Activated CD4-positive, alpha-beta T cell treated with anti-CD3 and anti-CD28 coated beads, Interleukin-2, amount 10 ng/mL, durations not matched to agents 24 days and 14 days (primary cell): ENCODE measurements at regions not wholly inside any gene's neighbourhood (a gene's known extent, or its start where the extent isn't known, plus 50 kb on each side); places are given as distances from the start of the nearest gene placed in this dataset.

ENCODE experiments used
- DNase-seq: peaks from one replicate; pipeline ENCODE4 v3.0.0; 2022
- H3K27ac Mint-ChIP-seq: one replicate; pipeline ENCODE4 v1.8.0; 2022; ENCODE audit warnings: mild to moderate bottlenecking, mixed read lengths
- H3K27me3 Mint-ChIP-seq: one replicate; pipeline ENCODE4 v1.8.0; 2022; ENCODE audit warnings: mixed read lengths
- H3K36me3 Mint-ChIP-seq: one replicate; pipeline ENCODE4 v1.8.0; 2022; ENCODE audit warnings: low read depth, mild to moderate bottlenecking, mixed read lengths
- H3K4me1 Mint-ChIP-seq: one replicate; pipeline ENCODE4 v1.8.0; 2021; ENCODE audit warnings: mixed read lengths
- H3K4me3 Mint-ChIP-seq: one replicate; pipeline ENCODE4 v1.8.0; 2022; ENCODE audit warnings: mild to moderate bottlenecking, moderate library complexity, mixed read lengths
- H3K9me3 Mint-ChIP-seq: one replicate; pipeline ENCODE4 v1.8.0; 2021; ENCODE audit warnings: mixed read lengths
- intact Hi-C: fragments of 100-400 bp; cut with micrococcal nuclease; formaldehyde crosslinking; loops from one replicate; pipeline ENCODE4 v1.15.1; 2023

DNA sequence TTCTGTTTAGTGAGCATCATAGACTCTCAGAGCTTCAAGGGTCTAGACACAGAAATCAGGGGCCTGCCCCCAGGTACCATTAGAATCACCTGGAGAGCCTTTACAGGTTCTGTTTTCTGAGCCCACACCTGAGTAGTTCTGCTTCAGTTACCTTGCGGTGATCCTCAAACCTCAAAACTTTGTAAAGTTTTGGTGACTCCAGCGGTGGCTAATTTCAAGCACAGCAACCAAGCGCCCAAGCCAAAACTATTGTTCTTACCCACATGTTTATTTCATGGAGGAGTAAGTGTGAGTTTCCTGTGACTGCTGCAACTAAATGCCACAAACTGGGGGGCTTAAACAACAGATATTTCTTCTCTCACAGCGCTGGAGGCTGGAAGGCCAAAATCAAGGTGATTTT, 108.9 kb downstream of the FOXD1 start:
- Mint-ChIP-seq H3K4me1 (no peaks in the 10 kb centered on the region), H3K27ac (no peak overlapping the region), H3K36me3 (no peaks in the 10 kb centered on the region), H3K9me3 (no peaks in the 10 kb centered on the region), H3K27me3 (peaks cover 10% of the 10 kb centered on the region), H3K4me3 (no peak overlapping the region)
- intact Hi-C loops = no loop called here
- no peak for DNase-seq

DNA sequence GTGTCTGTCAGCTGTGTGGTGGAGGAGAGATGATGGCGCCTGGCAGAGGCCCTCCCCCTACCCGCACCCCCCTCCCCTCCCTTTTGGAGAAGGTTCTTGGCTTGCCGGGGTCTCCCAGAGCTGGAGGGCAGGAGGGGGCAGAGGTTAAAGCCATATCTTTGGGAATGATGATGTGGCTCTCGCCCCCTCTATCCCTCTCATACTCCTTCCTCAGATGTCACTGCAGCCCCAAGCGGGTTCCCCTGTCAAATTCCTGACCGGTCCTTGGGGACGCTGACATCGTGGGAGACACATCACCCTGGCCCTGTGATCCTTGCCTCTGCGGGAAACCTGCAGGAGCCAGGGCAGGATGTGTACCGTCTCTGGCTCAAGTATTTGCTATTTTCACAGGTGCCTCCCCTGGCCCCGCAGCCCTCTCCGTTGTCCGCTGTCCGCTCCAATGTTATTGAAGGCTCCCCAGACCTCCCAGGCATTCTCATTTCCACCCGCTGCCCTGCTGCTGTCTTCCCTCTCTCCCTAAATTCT, 109.5 kb downstream of the FOXD1 start:
- H3K27ac Mint-ChIP-seq = no peak overlapping the region
- DNase-seq = no peak
- no peaks in the 10 kb centered on the region for H3K36me3 Mint-ChIP-seq
- H3K27me3 Mint-ChIP-seq = peaks cover 10% of the 10 kb centered on the region
- H3K4me3 Mint-ChIP-seq = no peak overlapping the region
- intact Hi-C loops = no loop called here
- H3K4me1 Mint-ChIP-seq = no peaks in the 10 kb centered on the region
- H3K9me3 Mint-ChIP-seq = no peaks in the 10 kb centered on the region

- no peak overlapping the region for H3K4me3 Mint-ChIP-seq
- H3K27ac Mint-ChIP-seq = no peak overlapping the region
- no peaks in the 10 kb centered on the region for H3K4me1 Mint-ChIP-seq
- H3K9me3 Mint-ChIP-seq = no peaks in the 10 kb centered on the region
- DNase-seq = no peak
- peaks cover 13% of the 10 kb centered on the region for H3K27me3 Mint-ChIP-seq
- intact Hi-C loops = no loop called here
- H3K36me3 Mint-ChIP-seq = no peaks in the 10 kb centered on the region
These were observed 110.1 kb downstream of the FOXD1 start for GRCh38 chr5:73338256-73339050.

GRCh38 chr5:73337586-73338255, 110.9 kb downstream of the FOXD1 start:
- intact Hi-C loops = no loop called here
- Mint-ChIP-seq H3K27me3 (peaks cover 14% of the 10 kb centered on the region), H3K4me3 (no peak overlapping the region), H3K36me3 (no peaks in the 10 kb centered on the region), H3K9me3 (no peaks in the 10 kb centered on the region), H3K4me1 (no peaks in the 10 kb centered on the region), H3K27ac (no peak overlapping the region)
- DNase-seq = no peak

GRCh38 chr5:73336366-73336765, 112.2 kb downstream of the FOXD1 start:
- intact Hi-C loops = no loop called here
- no peak for DNase-seq
- Mint-ChIP-seq H3K4me1 (no peaks in the 10 kb centered on the region), H3K27me3 (peaks cover 16% of the 10 kb centered on the region), H3K36me3 (no peaks in the 10 kb centered on the region), H3K9me3 (no peaks in the 10 kb centered on the region), H3K4me3 (no peak overlapping the region), H3K27ac (no peak overlapping the region)

DNA sequence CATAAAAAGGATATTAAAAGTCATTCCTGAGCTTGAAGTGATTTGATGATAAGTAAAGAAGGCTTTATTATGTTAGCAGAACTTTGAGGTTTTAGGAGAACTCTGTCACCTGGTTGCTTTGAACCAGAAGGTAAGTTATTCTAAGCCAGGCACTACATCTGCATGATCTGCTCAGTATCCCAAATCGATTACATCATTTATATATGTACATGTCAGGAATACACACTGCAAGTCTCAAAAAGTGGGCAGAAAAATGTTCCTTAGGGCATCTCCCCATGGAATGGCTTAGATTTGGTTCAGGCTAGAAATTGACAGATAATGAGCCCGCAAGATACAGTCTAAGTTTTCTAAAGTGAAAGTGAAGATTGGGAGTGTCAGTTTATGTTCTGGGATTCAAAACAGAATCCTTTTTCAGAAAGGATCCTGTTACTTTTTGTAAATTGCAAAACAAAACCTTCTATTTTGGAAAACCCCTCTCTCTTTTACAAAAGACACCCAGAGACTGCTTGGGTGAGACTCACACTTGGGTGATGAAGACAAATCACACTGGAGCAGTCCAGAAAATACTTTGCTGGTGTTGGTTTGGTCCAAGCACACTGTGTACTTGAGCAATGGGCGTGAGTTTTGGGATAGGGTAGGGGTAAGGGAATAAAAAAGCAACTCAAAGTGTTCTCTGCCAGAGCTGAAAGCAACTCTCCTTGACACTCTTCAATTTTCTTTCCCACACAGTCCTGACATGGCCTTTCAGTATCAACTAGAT, 114.5 kb downstream of the FOXD1 start:
- H3K36me3 Mint-ChIP-seq = no peaks in the 10 kb centered on the region
- DNase-seq = no peak
- no peaks in the 10 kb centered on the region for H3K4me1 Mint-ChIP-seq
- H3K27me3 Mint-ChIP-seq = peaks cover 19% of the 10 kb centered on the region
- H3K9me3 Mint-ChIP-seq = no peaks in the 10 kb centered on the region
- intact Hi-C loops = no loop called here
- H3K4me3 Mint-ChIP-seq = no peak overlapping the region
- no peak overlapping the region for H3K27ac Mint-ChIP-seq

DNA sequence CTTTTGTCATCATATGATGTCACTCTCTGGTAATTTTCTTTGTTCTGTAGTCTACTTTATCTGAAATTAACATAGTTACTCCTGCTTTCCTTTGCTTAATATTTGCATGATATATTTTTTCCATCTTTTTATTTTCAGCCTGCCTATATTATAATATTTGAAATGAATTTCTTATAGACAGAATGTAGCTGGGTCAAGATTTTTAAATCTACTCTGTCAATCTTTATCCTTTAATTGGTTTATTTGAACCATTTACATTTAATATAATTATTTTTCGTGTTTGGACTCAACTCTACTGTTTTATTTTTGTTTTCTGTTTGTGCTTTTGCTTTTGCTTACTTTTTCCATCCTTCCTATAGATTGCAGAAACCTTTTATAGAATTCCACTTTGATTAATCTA, 118.0 kb downstream of the FOXD1 start:
- intact Hi-C loops = no loop called here
- Mint-ChIP-seq H3K36me3 (no peaks in the 10 kb centered on the region), H3K4me3 (no peak overlapping the region), H3K9me3 (no peaks in the 10 kb centered on the region), H3K27me3 (peaks cover 18% of the 10 kb centered on the region), H3K27ac (no peak overlapping the region), H3K4me1 (no peaks in the 10 kb centered on the region)
- no peak for DNase-seq

GRCh38 chr5:73328640-73329039, 119.9 kb downstream of the FOXD1 start:
- no peaks in the 10 kb centered on the region for H3K9me3 Mint-ChIP-seq
- no peak overlapping the region for H3K27ac Mint-ChIP-seq
- H3K27me3 Mint-ChIP-seq = peaks cover 19% of the 10 kb centered on the region
- no peaks in the 10 kb centered on the region for H3K4me1 Mint-ChIP-seq
- no peak for DNase-seq
- intact Hi-C loops = no loop called here
- H3K4me3 Mint-ChIP-seq = no peak overlapping the region
- H3K36me3 Mint-ChIP-seq = no peaks in the 10 kb centered on the region

DNA sequence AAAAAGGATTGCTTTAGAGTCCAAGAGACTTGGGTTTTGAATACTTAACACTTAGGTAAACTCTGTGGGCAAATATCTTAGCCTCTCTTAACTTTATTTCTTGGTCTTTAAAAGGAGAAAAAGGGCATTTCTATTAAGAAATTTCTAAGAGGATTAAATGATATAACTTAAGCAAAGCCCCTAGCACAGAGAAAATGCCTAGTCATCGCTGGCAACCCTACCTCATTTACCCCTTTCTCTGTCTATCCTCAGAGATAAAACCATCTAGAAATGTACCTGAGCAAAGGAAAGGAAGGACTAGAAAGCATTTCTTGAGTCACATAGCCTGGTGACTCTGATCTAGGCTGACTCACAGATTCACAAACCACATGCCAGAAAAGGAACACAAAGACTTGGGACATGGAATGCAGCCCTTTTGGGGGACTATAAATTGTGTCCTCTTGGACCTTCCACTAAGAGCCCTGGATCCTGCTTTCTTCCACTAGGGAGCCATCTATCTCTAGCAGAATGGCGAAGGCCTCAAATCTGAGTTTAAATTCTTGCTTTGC, 120.6 kb downstream of the FOXD1 start:
- no peak overlapping the region for H3K27ac Mint-ChIP-seq
- no peaks in the 10 kb centered on the region for H3K4me1 Mint-ChIP-seq
- no peak for DNase-seq
- H3K9me3 Mint-ChIP-seq = no peaks in the 10 kb centered on the region
- peaks cover 21% of the 10 kb centered on the region for H3K27me3 Mint-ChIP-seq
- H3K4me3 Mint-ChIP-seq = no peak overlapping the region
- H3K36me3 Mint-ChIP-seq = no peaks in the 10 kb centered on the region
- intact Hi-C loops = no loop called here

DNA sequence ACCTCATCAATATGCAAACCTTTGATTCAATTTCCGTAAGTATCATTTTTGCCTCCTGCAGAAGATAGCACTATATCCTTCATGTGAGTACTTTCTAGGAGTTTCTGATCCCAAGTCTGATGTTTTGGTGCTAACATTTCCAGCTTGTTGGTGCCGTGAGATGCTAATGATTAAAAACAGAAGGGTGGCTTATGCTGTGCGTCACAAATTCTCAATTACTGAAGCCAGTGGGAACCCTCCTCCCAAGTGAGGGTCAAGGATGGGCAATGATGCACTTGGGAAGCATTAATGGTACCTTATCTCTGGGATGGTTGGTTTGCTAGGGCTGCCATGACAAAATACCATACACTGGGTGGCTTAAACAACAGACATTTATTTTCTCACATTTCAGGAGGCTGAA, 123.0 kb downstream of the FOXD1 start:
- intact Hi-C loops = no loop called here
- Mint-ChIP-seq H3K27ac (no peak overlapping the region), H3K9me3 (no peaks in the 10 kb centered on the region), H3K36me3 (no peaks in the 10 kb centered on the region), H3K27me3 (peaks cover 22% of the 10 kb centered on the region), H3K4me3 (no peak overlapping the region), H3K4me1 (no peaks in the 10 kb centered on the region)
- DNase-seq = no peak

GRCh38 chr5:73323466-73323865, 125.1 kb downstream of the FOXD1 start:
- Mint-ChIP-seq H3K4me3 (no peak overlapping the region), H3K9me3 (no peaks in the 10 kb centered on the region), H3K4me1 (no peaks in the 10 kb centered on the region), H3K27ac (peak overlapping the region; percentile 2), H3K27me3 (peaks cover 13% of the 10 kb centered on the region), H3K36me3 (no peaks in the 10 kb centered on the region)
- no peak for DNase-seq
- intact Hi-C loops = no loop called here

- Mint-ChIP-seq H3K9me3 (no peaks in the 10 kb centered on the region), H3K27ac (no peak overlapping the region), H3K27me3 (peaks cover 17% of the 10 kb centered on the region), H3K36me3 (no peaks in the 10 kb centered on the region), H3K4me1 (no peaks in the 10 kb centered on the region), H3K4me3 (no peak overlapping the region)
- intact Hi-C loops = no loop called here
- DNase-seq = no peak
These were observed 126.0 kb downstream of the FOXD1 start for GRCh38 chr5:73322437-73323076.

GRCh38 chr5:73321757-73322436, 126.7 kb downstream of the FOXD1 start:
- Mint-ChIP-seq H3K36me3 (no peaks in the 10 kb centered on the region), H3K27ac (no peak overlapping the region), H3K9me3 (no peaks in the 10 kb centered on the region), H3K4me3 (no peak overlapping the region), H3K4me1 (no peaks in the 10 kb centered on the region), H3K27me3 (peaks cover 17% of the 10 kb centered on the region)
- intact Hi-C loops = no loop called here
- DNase-seq = no peak
